EH (cell line): ENCODE measurements at regions not wholly inside any gene's neighbourhood (a gene's known extent, or its start where the extent isn't known, plus 50 kb on each side); places are given as distances from the start of the nearest gene placed in this dataset.

Experiments
- DNase-seq: peaks from one replicate; pipeline ENCODE4 v3.0.0-alpha.2; 2015; ENCODE audit warnings: low read depth

GRCh38 chr7:33727315-33727714 lies 178.0 kb upstream of the BMPER start:
- no peak for DNase-seq

GRCh38 chr7:33728873-33729551 lies 176.3 kb upstream of the BMPER start:
- no peak for DNase-seq

GRCh38 chr7:33729726-33730125 lies 175.6 kb upstream of the BMPER start:
- no peak for DNase-seq

GRCh38 chr7:33730958-33731357 lies 174.4 kb upstream of the BMPER start:
- DNase-seq, result no peak

GRCh38 chr7:33731912-33732311 lies 173.4 kb upstream of the BMPER start:
- no peak for DNase-seq

- no peak for DNase-seq
Measured at GRCh38 chr7:33732462-33732861, 172.9 kb upstream of the BMPER start.

- no peak for DNase-seq
Measured at GRCh38 chr7:33733870-33734650, 171.3 kb upstream of the BMPER start.

- DNase-seq, result no peak
Measured at GRCh38 chr7:33735403-33735802, 169.9 kb upstream of the BMPER start.

GRCh38 chr7:33736521-33737221 lies 168.7 kb upstream of the BMPER start:
- no peak for DNase-seq

- no peak for DNase-seq
Measured at GRCh38 chr7:33738260-33738935, 166.9 kb upstream of the BMPER start.

GRCh38 chr7:33739286-33739685 lies 166.1 kb upstream of the BMPER start:
- DNase-seq, result no peak

- no peak for DNase-seq
Measured at GRCh38 chr7:33742521-33742920, 162.8 kb upstream of the BMPER start.

- DNase-seq, result no peak
Measured at GRCh38 chr7:33742999-33743587, 162.2 kb upstream of the BMPER start.

GRCh38 chr7:33743594-33743993 lies 161.7 kb upstream of the BMPER start:
- DNase-seq, result peak; percentile 80

- DNase-seq, result peak; percentile 29
Measured at GRCh38 chr7:33744293-33745075, 160.9 kb upstream of the BMPER start.

GRCh38 chr7:33745934-33746333 lies 159.4 kb upstream of the BMPER start:
- peak; percentile 79 for DNase-seq

GRCh38 chr7:33748793-33749192 lies 156.5 kb upstream of the BMPER start:
- DNase-seq, result no peak

- DNase-seq, result peak; percentile 89
Measured at GRCh38 chr7:33750177-33750576, 155.2 kb upstream of the BMPER start.

- DNase-seq, result no peak
Measured at GRCh38 chr7:33751443-33751842, 153.9 kb upstream of the BMPER start.

GRCh38 chr7:33753881-33754525 lies 151.3 kb upstream of the BMPER start:
- DNase-seq, result peak; percentile 75
